ENCODE measurements at regions not wholly inside any gene's neighbourhood (a gene's known extent, or its start where the extent isn't known, plus 50 kb on each side); places are given as distances from the start of the nearest gene placed in this dataset.

- FAIRE-seq (no peak), DNase-seq (ENCODE audit: extremely low spot score, insufficient read length, low read depth) (no peak)
Observed at GRCh38 chr2:12131975-12132374, 385.5 kb downstream of the LPIN1 start.

GRCh38 chr2:12141618-12142258 lies 395.3 kb downstream of the LPIN1 start:
- no peak for DNase-seq (ENCODE audit: extremely low spot score, insufficient read length, low read depth)
- FAIRE-seq, result no peak

GRCh38 chr2:12151716-12152115 lies 405.3 kb downstream of the LPIN1 start:
- DNase-seq (ENCODE audit: extremely low spot score, insufficient read length, low read depth) (no peak), FAIRE-seq (no peak)

GRCh38 chr2:12152888-12153287 lies 406.5 kb downstream of the LPIN1 start:
- DNase-seq (ENCODE audit: extremely low spot score, insufficient read length, low read depth) (no peak), FAIRE-seq (no peak)

GRCh38 chr2:12155303-12156051 lies 409.0 kb downstream of the LPIN1 start:
- FAIRE-seq, result no peak

GRCh38 chr2:12156349-12156748 lies 409.9 kb downstream of the LPIN1 start:
- DNase-seq (ENCODE audit: extremely low spot score, insufficient read length, low read depth), result no peak
- no peak for FAIRE-seq

More at GRCh38 chr2:12155303-12156051, 409.0 kb downstream of the LPIN1 start:
- no peak for DNase-seq (ENCODE audit: extremely low spot score, insufficient read length, low read depth)

GRCh38 chr2:12161085-12161484 lies 414.7 kb downstream of the LPIN1 start:
- DNase-seq (ENCODE audit: extremely low spot score, insufficient read length, low read depth) (no peak), FAIRE-seq (no peak)

- DNase-seq (ENCODE audit: extremely low spot score, insufficient read length, low read depth) (no peak), FAIRE-seq (no peak)
Observed at GRCh38 chr2:12162269-12163247, 416.1 kb downstream of the LPIN1 start.

- no peak for FAIRE-seq
- DNase-seq (ENCODE audit: extremely low spot score, insufficient read length, low read depth), result no peak
Observed at GRCh38 chr2:12163866-12164265, 417.4 kb downstream of the LPIN1 start.

- DNase-seq (ENCODE audit: extremely low spot score, insufficient read length, low read depth) (no peak), FAIRE-seq (no peak)
Observed at GRCh38 chr2:12164689-12165088, 418.3 kb downstream of the LPIN1 start.

GRCh38 chr2:12167525-12168317 lies 421.3 kb downstream of the LPIN1 start:
- no peak for FAIRE-seq
- DNase-seq (ENCODE audit: extremely low spot score, insufficient read length, low read depth), result no peak

GRCh38 chr2:12168354-12168753 lies 421.9 kb downstream of the LPIN1 start:
- FAIRE-seq (no peak), DNase-seq (ENCODE audit: extremely low spot score, insufficient read length, low read depth) (no peak)

- FAIRE-seq (no peak), DNase-seq (ENCODE audit: extremely low spot score, insufficient read length, low read depth) (no peak)
Observed at GRCh38 chr2:12168791-12169388, 422.5 kb downstream of the LPIN1 start.

- DNase-seq (ENCODE audit: extremely low spot score, insufficient read length, low read depth) (no peak), FAIRE-seq (no peak)
Observed at GRCh38 chr2:12169721-12170120, 423.3 kb downstream of the LPIN1 start.

GRCh38 chr2:12170121-12170520 lies 423.7 kb downstream of the LPIN1 start:
- FAIRE-seq (no peak), DNase-seq (ENCODE audit: extremely low spot score, insufficient read length, low read depth) (no peak)

GRCh38 chr2:12173271-12173942 lies 427.0 kb downstream of the LPIN1 start:
- no peak for DNase-seq (ENCODE audit: extremely low spot score, insufficient read length, low read depth)
- FAIRE-seq, result no peak

GRCh38 chr2:12173943-12174340 lies 427.5 kb downstream of the LPIN1 start:
- FAIRE-seq (no peak), DNase-seq (ENCODE audit: extremely low spot score, insufficient read length, low read depth) (no peak)

- DNase-seq (ENCODE audit: extremely low spot score, insufficient read length, low read depth) (no peak), FAIRE-seq (no peak)
Observed at GRCh38 chr2:12175323-12175722, 428.9 kb downstream of the LPIN1 start.
